COLO668 (cell line): ENCODE measurements at regions not wholly inside any gene's neighbourhood (a gene's known extent, or its start where the extent isn't known, plus 50 kb on each side); places are given as distances from the start of the nearest gene placed in this dataset.
"Not testable (repeated sequence)": the region's sequence is repeated elsewhere in the genome, so short reads cannot be mapped to it uniquely, and the experiment has no call there.

Experiments
- DNase-seq: peaks from one replicate; lab custom pipeline; 2025; ENCODE audit not compliant: unreplicated experiment; lab: John Stamatoyannopoulos, UW

GRCh38 chr20:24418731-24419130 lies 50.7 kb upstream of the SYNDIG1 start:
- no peak for DNase-seq

- no peak for DNase-seq
These were observed 51.9 kb upstream of the SYNDIG1 start for GRCh38 chr20:24417485-24417884.

GRCh38 chr20:24415444-24415843 lies 54.0 kb upstream of the SYNDIG1 start:
- DNase-seq = not testable (repeated sequence)

GRCh38 chr20:24411834-24412216 lies 57.6 kb upstream of the SYNDIG1 start:
- no peak for DNase-seq

- no peak for DNase-seq
These were observed 58.2 kb upstream of the SYNDIG1 start for GRCh38 chr20:24411003-24411833.

GRCh38 chr20:24407151-24407550 lies 62.3 kb upstream of the SYNDIG1 start:
- no peak for DNase-seq

GRCh38 chr20:24406750-24407149 lies 62.7 kb upstream of the SYNDIG1 start:
- DNase-seq = no peak

- DNase-seq = no peak
These were observed 63.2 kb upstream of the SYNDIG1 start for GRCh38 chr20:24406251-24406650.

GRCh38 chr20:24405810-24406209 lies 63.6 kb upstream of the SYNDIG1 start:
- no peak for DNase-seq

- DNase-seq = no peak
These were observed 66.0 kb upstream of the SYNDIG1 start for GRCh38 chr20:24403406-24403805.

GRCh38 chr20:24402188-24402587 lies 67.2 kb upstream of the SYNDIG1 start:
- no peak for DNase-seq

GRCh38 chr20:24395151-24395550 lies 74.3 kb upstream of the SYNDIG1 start:
- DNase-seq = no peak

- DNase-seq = no peak
These were observed 75.5 kb upstream of the SYNDIG1 start for GRCh38 chr20:24393903-24394302.

- no peak for DNase-seq
These were observed 76.8 kb upstream of the SYNDIG1 start for GRCh38 chr20:24392612-24393011.

- no peak for DNase-seq
These were observed 79.7 kb upstream of the SYNDIG1 start for GRCh38 chr20:24389686-24390085.

GRCh38 chr20:24388828-24389380 lies 80.5 kb upstream of the SYNDIG1 start:
- DNase-seq = no peak

- DNase-seq = no peak
These were observed 83.9 kb upstream of the SYNDIG1 start for GRCh38 chr20:24385547-24385946.

GRCh38 chr20:24384865-24385264 lies 84.6 kb upstream of the SYNDIG1 start:
- DNase-seq = no peak

GRCh38 chr20:24382743-24383142 lies 86.7 kb upstream of the SYNDIG1 start:
- no peak for DNase-seq

- DNase-seq = no peak
These were observed 87.1 kb upstream of the SYNDIG1 start for GRCh38 chr20:24382331-24382730.

GRCh38 chr20:24381886-24382285 lies 87.5 kb upstream of the SYNDIG1 start:
- no peak for DNase-seq

GRCh38 chr20:24379484-24379927 lies 89.9 kb upstream of the SYNDIG1 start:
- DNase-seq = no peak
